ENCODE measurements at regions not wholly inside any gene's neighbourhood (a gene's known extent, or its start where the extent isn't known, plus 50 kb on each side); places are given as distances from the start of the nearest gene placed in this dataset.

DNA sequence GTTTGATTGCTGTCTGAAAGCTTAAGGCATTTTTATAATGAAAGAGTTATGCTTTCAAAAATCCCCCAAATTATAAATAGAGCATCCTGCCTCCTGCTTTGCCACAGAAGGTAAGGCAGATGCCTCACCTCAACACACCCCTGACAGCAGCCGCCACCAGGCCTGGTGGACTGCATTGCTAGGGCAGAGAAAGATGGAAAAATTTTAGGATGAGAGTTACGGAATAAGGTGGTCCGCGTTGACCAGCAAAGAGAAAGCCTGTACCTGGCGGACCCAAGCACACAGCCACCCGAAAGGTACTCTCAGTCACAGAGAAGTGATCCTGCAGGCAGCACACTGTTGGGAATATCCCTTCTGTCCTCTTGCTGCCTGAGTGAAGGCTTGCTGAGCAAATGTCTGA lies 360.4 kb upstream of the SHH start:
- H3K36me3 Mint-ChIP-seq (ENCODE audit: insufficient read depth, unreplicated experiment), result no peaks in the 10 kb centered on the region
- no peak overlapping the region for H3K27ac Mint-ChIP-seq (ENCODE audit: unreplicated experiment)
- no TSS peak for BruUV-seq (replicated peaks)
- DNase-seq, result no peak
- intact Hi-C loops (cut with micrococcal nuclease; ENCODE audit: unreplicated experiment), result no loop called here
- no peak for TF ChIP-seq CTCF (IDR thresholded peaks at IDR 0.05; ENCODE audit: unreplicated experiment)
- CTCF ChIA-PET, result no interaction called here
- no peak overlapping the region for H3K4me3 Mint-ChIP-seq (ENCODE audit: low read depth, unreplicated experiment)
- no peaks in the 10 kb centered on the region for H3K27me3 Mint-ChIP-seq (ENCODE audit: unreplicated experiment)
- peaks cover 19% of the 10 kb centered on the region for H3K4me1 Mint-ChIP-seq (ENCODE audit: low read depth, unreplicated experiment)
- H3K9me3 Mint-ChIP-seq (ENCODE audit: low read depth, unreplicated experiment), result no peaks in the 10 kb centered on the region

DNA sequence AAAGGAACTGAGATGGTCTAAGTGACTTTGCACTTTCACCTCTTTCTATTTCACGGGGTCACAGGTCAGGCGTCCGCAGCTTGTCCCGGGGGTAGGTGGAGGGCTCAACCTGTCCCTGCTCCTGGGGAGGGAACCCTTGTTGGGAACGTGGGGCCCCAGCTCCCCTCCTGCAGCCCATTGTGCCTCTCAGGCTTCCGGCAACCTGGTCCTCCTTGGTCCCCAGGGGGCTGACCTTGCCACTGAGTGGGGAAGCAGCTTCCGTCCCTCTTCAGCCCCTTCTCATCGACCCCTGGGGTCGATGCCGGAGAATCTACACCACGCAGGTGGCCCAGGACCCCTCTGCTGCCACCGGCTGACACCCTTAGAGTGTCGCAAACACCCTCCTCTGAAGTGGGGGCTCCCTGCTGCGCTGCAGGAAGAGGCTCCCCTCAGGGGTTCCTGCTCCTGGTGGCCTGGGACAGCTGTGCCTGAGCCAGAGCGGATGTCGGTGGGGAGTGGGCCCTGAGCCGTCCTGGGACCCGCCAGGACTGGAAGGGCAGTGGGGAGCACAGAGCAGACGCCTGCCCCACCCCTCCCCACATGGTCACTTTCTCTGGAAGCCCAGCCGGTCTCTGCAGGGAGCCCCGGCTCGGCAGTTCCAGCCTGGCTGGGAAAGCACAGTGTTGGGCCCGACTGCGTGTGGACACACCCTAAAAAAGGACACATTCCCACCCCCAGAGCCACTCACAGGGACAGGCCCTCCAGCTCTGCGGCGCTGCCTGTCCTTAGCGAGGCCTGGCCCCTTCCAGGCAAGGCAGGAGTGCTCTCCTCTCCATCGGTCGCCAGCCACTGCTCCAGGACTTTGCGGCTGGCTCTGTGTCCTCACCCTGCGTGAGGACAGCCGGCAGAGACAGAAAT lies 357.5 kb upstream of the SHH start:
- Mint-ChIP-seq H3K9me3 (ENCODE audit: low read depth, unreplicated experiment) (no peaks in the 10 kb centered on the region), H3K27ac (ENCODE audit: unreplicated experiment) (no peak overlapping the region), H3K4me3 (ENCODE audit: low read depth, unreplicated experiment) (no peak overlapping the region), H3K36me3 (ENCODE audit: insufficient read depth, unreplicated experiment) (no peaks in the 10 kb centered on the region), H3K4me1 (ENCODE audit: low read depth, unreplicated experiment) (peaks cover 19% of the 10 kb centered on the region), H3K27me3 (ENCODE audit: unreplicated experiment) (peaks cover 29% of the 10 kb centered on the region)
- intact Hi-C loops (cut with micrococcal nuclease; ENCODE audit: unreplicated experiment), result no loop called here
- CTCF ChIA-PET, result no interaction called here
- no peak for DNase-seq
- no peak for TF ChIP-seq CTCF (IDR thresholded peaks at IDR 0.05; ENCODE audit: unreplicated experiment)
- BruUV-seq (replicated peaks), result no TSS peak

DNA sequence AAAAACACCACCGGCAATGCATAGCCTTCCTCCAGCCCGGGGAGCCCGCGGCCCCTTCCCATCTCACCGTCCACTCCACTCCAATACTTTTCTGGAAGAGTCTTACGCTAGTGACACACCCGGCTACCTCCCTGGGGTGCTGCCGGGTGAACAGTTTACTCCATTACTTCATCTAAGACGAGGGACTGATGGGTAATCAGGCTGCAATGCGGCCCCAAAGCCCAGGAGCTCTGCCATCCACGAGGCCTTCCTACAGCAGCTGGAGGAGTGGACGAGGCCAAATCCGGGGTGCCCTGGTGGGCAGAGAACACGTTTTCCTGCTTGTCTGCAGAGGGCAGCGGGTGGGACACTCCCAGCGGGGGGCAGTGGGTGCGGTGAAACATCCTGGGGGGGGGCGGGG lies 356.2 kb upstream of the SHH start:
- peaks cover 13% of the 10 kb centered on the region for H3K4me1 Mint-ChIP-seq (ENCODE audit: low read depth, unreplicated experiment)
- H3K27ac Mint-ChIP-seq (ENCODE audit: unreplicated experiment), result no peak overlapping the region
- H3K4me3 Mint-ChIP-seq (ENCODE audit: low read depth, unreplicated experiment), result no peak overlapping the region
- H3K36me3 Mint-ChIP-seq (ENCODE audit: insufficient read depth, unreplicated experiment), result no peaks in the 10 kb centered on the region
- CTCF ChIA-PET, result no interaction called here
- TF ChIP-seq CTCF (IDR thresholded peaks at IDR 0.05; ENCODE audit: unreplicated experiment), result no peak
- peaks cover 41% of the 10 kb centered on the region for H3K27me3 Mint-ChIP-seq (ENCODE audit: unreplicated experiment)
- intact Hi-C loops (cut with micrococcal nuclease; ENCODE audit: unreplicated experiment), result no loop called here
- no peaks in the 10 kb centered on the region for H3K9me3 Mint-ChIP-seq (ENCODE audit: low read depth, unreplicated experiment)
- DNase-seq, result no peak
- BruUV-seq (replicated peaks), result no TSS peak

DNA sequence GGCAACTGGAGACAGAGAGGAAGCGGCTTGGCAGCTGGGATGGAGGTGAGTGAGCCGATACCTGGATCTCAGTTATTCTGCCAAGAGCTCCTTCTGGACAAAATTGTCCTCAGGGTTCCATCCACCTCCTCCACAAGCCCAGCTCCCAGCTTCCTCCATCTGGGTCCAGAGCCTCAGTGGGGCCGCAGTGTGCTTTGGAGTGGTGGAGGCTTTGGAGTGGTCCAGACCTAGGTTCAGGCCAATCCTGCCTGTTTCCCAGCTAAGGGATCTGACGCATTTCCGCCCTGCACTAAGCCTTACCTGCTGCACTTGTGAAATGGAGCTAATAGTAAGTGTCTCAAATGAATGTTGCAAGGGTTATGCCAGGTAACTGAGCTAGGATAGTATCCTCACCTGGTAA lies 355.7 kb upstream of the SHH start:
- Mint-ChIP-seq H3K4me1 (ENCODE audit: low read depth, unreplicated experiment) (peaks cover 8% of the 10 kb centered on the region), H3K27me3 (ENCODE audit: unreplicated experiment) (peaks cover 46% of the 10 kb centered on the region), H3K9me3 (ENCODE audit: low read depth, unreplicated experiment) (no peaks in the 10 kb centered on the region), H3K36me3 (ENCODE audit: insufficient read depth, unreplicated experiment) (no peaks in the 10 kb centered on the region), H3K4me3 (ENCODE audit: low read depth, unreplicated experiment) (no peak overlapping the region), H3K27ac (ENCODE audit: unreplicated experiment) (no peak overlapping the region)
- TF ChIP-seq CTCF (IDR thresholded peaks at IDR 0.05; ENCODE audit: unreplicated experiment), result no peak
- CTCF ChIA-PET, result no interaction called here
- BruUV-seq (replicated peaks), result no TSS peak
- no peak for DNase-seq
- intact Hi-C loops (cut with micrococcal nuclease; ENCODE audit: unreplicated experiment), result no loop called here
